HG02623 (cell line): ENCODE measurements at regions not wholly inside any gene's neighbourhood (a gene's known extent, or its start where the extent isn't known, plus 50 kb on each side); places are given as distances from the start of the nearest gene placed in this dataset.
"Not testable (repeated sequence)": the region's sequence is repeated elsewhere in the genome, so short reads cannot be mapped to it uniquely, and the experiment has no call there.

ENCODE experiments used
- ATAC-seq: cut with Tn5 transposase; IDR thresholded peaks from one replicate; pipeline ENCODE4 v1.9.1; 2021; ENCODE audit warnings: moderate library complexity; ENCODE audit not compliant: unreplicated experiment

GRCh38 chr6:26257272-26257671, 107.7 kb upstream of the BTN3A2 start:
- ATAC-seq, result no peak

- no peak for ATAC-seq
Measured at GRCh38 chr6:26258212-26258977, 106.6 kb upstream of the BTN3A2 start.

DNA sequence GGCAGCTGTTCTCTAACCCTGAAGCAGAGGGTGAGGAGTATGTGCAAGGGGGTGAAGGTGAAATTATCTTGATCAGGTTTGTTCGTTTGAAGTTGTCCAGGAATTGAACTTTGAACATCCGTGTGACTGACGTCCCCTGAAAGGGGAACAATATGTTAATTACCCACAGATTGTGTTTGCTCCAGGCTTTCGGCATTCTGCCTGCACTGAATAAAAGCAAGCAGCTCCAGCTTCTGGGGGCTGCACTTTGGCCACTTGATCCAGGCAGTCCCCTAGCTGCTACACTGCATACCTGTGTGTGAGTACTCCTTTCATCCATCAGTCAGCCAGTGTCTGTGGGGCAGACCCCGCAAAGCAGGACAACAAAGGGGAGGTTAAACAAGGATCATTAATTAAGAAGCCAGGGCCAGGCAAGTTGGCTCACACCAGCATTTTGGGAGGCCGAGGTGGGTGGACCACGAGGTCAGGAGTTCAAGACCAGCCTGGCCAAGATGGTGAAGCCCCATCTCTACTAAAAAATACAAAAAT, 104.8 kb upstream of the BTN3A2 start:
- no peak for ATAC-seq

DNA sequence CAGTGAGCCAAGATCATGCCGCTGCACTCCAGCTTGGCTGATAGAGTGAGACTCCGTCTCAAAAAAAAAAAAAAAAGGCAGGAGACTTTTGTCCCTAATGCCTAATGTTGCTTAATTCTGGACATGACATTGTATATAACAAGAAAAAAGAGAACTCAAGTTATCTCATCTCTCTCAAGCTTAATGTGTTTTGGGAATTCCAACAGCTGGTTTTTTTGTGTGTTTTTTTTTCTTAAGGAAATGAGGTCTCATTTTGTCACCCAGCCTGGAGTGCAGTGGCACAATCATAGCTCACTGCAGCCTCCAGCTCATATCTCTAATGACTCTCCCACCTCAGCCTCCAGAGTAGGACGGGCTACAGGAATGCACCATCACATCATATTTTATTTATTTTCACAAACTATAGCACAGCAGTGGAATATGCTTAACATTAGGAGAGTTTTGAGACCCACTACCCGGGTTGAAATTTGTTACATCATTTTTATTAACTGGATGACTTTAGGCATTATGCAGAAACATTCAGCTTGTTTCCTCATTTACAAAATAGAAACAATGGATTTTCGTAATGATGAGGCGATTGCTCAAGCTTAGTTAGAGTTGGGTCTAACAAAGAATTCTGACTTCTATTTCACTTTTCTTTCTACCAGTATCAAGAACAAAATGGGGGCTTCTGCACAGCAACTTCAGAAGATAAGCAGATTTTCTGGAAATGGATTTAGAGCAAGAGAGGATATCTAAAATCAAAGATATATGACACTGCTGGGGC, 104.1 kb upstream of the BTN3A2 start:
- ATAC-seq, result no peak

DNA sequence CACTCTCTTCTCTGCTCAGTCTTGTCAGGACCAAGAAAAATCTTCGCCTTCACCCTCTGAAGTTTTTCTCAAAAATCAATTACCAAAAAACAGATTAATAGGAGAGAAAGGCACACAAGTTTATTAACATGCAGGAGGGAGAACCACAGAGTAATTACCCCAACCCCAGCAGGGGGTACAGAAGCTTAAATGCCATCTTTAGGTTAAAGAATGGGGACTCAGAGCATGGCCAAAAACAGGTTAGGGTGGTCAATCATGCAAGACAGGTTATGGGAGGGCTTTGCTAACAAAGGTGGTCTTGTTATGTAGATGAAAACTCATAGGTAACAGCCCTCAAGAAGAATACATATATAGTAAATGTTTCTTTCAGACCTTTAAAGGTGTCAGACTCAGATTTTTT, 100.5 kb upstream of the BTN3A2 start:
- no peak for ATAC-seq

- no peak for ATAC-seq
Measured at GRCh38 chr6:26267083-26267589, 97.9 kb upstream of the BTN3A2 start.

GRCh38 chr6:26268659-26269402, 96.2 kb upstream of the BTN3A2 start:
- ATAC-seq, result no peak

GRCh38 chr6:26269531-26270485, 95.2 kb upstream of the BTN3A2 start:
- ATAC-seq, result no peak

DNA sequence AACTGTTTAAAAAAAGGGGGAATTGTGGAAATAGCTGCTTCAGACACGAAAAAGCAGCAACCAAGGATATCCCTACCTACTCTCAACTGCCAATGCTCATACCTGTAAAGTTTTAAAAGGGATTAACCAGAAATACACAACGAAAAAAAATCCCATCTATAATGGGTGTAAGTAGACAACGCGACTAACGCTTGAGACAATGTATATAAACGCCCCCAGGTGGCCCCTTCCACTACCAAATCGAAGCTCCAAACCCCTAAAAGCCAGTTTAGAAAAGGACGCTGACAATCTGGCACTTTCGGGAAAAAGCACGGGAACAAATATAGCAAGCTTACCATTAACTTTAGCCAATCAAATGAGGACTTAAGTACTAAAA, 94.5 kb upstream of the BTN3A2 start:
- no peak for ATAC-seq

DNA sequence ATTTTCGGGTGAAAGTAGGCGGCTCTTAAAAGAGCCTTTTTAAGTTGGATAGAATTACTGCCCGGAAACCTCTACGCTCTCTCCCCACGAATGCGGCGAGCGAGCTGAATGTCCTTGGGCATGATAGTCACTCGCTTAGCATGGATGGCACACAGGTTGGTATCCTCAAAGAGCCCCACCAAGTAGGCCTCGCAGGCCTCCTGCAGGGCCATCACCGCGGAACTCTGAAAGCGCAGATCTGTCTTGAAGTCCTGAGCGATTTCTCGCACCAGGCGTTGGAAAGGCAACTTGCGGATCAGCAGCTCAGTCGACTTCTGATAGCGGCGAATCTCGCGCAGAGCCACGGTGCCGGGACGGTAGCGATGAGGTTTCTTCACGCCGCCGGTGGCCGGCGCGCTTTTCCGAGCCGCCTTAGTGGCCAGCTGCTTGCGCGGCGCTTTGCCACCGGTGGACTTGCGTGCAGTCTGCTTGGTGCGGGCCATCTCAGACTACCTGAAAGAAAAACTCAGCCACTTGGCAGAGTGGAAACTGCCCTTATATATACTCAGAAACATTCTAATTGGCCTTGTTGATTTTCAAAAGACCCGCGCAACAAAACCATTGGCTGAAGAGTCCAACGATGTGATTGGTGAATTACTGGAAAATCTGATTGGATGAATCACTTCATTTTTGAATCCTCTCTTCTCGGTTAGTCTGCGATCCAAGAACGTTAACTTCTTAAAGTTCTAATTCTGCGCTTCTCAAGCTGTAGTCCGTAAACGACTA, 93.9 kb upstream of the BTN3A2 start:
- ATAC-seq, result peak; percentile 28

- ATAC-seq, result no peak
Measured at GRCh38 chr6:26271668-26272024, 93.4 kb upstream of the BTN3A2 start.

DNA sequence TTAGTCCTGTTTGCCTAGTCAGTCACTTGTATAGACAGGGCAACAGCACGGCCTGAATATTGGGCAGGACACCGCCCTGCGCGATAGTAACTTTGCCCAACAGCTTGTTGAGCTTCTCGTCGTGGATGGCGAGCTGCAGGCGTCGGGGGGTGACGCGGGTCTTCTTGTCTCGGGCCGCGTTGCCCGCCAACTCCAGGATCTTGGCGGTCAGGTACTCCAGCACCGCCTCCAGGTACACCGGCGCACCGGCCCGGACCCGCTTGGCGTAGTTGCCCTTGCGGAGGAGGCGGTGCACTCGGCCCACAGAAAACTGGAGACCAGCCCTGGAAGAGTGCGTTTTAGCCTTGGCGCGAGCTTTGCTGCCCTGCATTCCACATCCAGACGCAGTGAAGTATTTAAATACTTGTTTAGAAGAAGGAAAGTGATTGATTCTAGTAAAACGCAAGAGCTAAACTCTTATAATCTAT, 92.8 kb upstream of the BTN3A2 start:
- ATAC-seq, result no peak

GRCh38 chr6:26273673-26274588, 91.1 kb upstream of the BTN3A2 start:
- ATAC-seq, result no peak

DNA sequence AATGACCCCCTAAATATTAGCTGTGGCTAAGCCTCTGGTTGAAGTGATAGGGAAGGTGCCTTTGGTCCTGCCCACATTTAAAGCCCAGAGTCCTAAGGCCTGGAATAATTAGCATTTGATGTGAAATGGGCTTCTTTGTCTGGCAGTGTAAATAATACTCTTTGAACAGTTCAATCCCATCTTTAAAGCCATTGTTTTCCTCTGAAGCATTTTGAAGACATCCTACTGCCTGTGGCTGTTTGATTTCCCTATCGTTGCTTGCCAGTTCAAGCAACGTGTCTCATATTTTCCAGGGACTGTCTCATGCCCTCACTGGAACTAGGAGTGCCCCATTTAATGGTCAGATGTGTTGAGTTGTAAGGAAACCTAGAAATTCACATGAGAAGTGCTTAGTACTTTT, 89.3 kb upstream of the BTN3A2 start:
- ATAC-seq, result no peak

DNA sequence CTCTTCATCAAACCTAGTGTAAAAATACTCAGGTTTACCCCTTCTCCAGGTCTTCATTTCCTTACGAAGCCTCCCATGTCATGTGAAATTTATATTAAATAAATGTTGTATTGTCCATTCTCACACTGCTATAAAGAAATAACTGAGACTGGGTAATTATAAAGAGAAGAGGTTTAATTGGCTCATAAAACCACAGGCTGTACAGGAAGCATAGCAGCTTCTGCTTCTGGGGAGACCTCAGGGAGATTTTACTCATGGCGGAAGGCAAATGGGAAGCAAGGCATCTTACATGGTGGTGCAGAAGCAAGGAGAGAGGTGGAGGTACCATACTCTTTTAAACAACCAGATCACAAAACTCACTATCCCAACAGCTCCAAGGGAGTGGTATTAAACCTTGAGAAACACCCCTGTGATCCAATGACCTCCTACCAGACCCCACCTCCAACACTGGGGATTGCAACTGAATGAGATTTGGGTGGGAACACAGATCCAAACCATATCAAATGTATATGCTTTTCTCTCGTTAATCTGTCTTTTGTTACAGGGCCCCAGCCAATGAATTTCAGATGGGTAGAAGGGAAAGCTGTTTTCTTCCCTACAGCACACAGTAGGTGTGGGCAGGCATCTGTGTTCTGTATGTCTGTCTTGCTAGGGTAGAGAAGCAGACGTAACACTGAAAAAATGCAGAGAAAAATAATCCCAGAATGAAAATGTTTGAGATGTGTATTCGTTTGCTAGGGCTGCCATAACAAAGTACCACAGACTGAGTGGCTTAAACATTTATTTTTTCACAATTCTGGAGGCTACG, 88.0 kb upstream of the BTN3A2 start:
- ATAC-seq, result no peak

DNA sequence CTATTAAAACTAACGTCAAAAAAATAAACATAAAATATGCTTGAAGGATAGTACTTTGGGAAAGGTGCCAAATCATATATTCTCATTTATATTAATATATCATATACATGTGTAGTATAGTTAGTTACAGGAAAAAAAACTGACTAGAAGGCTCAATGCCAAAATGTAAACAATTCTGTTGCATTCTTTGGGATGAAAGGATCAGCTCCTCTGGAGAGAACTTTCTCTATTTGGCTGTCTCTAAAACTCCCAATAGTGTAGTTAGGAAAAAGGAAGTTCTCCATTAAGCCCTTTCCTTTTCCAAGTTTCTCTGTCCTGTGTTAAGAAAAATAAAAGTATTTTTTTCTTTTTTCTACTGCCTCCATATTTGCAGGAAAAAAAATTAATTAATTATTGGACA, 86.5 kb upstream of the BTN3A2 start:
- no peak for ATAC-seq

DNA sequence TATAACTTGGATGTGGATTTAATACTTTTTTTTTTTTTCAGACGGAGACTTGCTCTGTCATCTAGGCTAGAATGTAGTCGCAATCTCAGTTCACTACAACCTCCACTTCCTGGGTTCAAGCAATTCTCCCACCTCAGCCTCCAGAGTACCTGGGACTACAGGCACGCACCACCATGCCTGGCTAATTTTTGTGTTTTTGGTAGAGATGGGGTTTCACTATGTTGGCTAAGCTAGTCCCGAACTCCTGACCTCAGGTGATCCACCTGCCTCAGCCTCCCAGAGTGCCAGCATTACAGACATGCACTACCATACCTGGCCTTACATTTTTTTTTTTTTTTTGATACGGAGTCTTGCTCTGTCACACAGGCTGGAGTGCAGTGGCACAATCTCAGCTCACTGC, 85.6 kb upstream of the BTN3A2 start:
- not testable (repeated sequence) for ATAC-seq

DNA sequence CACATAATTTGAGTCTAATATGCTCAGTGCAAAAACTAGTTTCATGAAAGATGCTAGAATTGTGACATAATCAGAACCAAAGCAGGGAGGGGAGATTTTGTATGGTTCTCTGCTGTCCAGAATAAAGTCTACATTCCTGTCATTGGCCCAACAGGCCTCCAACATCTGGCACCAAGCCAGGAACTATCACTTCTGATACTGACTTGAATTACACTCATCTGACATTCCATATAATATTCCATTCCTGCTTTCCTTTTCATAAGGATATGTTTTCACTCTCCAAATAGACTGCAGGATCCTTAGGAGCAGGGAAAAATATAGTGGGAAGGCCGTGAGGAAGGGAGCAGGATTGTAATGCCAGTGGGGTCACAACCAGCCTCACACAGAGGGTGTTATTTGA, 84.6 kb upstream of the BTN3A2 start:
- no peak for ATAC-seq
